ENCODE measurements at regions not wholly inside any gene's neighbourhood (a gene's known extent, or its start where the extent isn't known, plus 50 kb on each side); places are given as distances from the start of the nearest gene placed in this dataset.

DNA sequence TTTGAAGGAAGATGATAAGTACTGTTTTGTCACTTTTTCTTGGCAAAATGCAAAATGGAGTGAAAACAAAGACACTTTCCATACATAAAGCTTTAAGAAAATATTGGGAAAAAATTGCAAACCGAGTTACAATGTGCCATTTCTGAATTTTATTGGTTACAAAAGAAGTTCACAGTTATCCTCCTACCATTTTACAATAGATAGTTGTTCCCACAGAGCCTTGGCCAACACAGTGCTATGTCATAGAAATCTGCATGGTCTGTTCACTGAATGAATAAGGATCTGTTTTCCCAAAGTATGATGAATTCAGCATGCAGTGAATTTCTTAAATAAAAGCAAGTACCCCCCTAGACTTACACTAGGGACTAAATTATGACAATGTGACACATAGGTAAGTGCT lies 268.2 kb upstream of the POU3F2 start:
- TF ChIP-seq POLR2A (IDR thresholded peaks at IDR 0.05) = no peak
- no peak for TF ChIP-seq CTCF (IDR thresholded peaks at IDR 0.05)
